Vagina (tissue), 2 donors: ENCODE measurements at regions not wholly inside any gene's neighbourhood (a gene's known extent, or its start where the extent isn't known, plus 50 kb on each side); places are given as distances from the start of the nearest gene placed in this dataset.
A peak's percentile ranks its signal among the peaks of the same experiment; 100 is the strongest.
"Not testable (repeated sequence)": the region's sequence is repeated elsewhere in the genome, so short reads cannot be mapped to it uniquely, and the experiment has no call there.

Source experiments
- DNase-seq, 2 donors: peaks; one replicate each; pipeline ENCODE4 v3.0.0-alpha.2; 2017; ENCODE audit errors: extremely low spot score in 2 of 2
- H3K27ac ChIP-seq: fragments of 200-600 bp; sonication (generic); one replicate; pipeline ENCODE4 v1.5.1; 2019
- H3K27me3 ChIP-seq: fragments of 200-600 bp; sonication (generic); one replicate; pipeline ENCODE4 v1.5.1; 2019
- H3K36me3 ChIP-seq, 2 donors: fragments of 200-600 bp; sonication (generic); one replicate each; pipeline ENCODE4 v1.5.1; 2017 to 2019
- H3K4me1 ChIP-seq: fragments of 200-600 bp; sonication (generic); one replicate; pipeline ENCODE4 v1.5.1; 2019
- H3K4me3 ChIP-seq, 2 donors: fragments of 200-600 bp; sonication (generic); 1 replicate in 1 of 2; 2 replicates in 1 of 2; pipeline ENCODE4 v1.5.1; 2016 to 2019
- H3K9me3 ChIP-seq: fragments of 200-600 bp; sonication (generic); one replicate; pipeline ENCODE4 v1.5.1; 2019
- POLR2A ChIP-seq, 2 donors: fragments of 450-650 bp; IDR thresholded peaks; one replicate each; pipeline ENCODE4 v1.6.1; 2017; ENCODE audit warnings: antibody characterized with exemption in 2 of 2, mild to moderate bottlenecking in 2 of 2, moderate library complexity in 2 of 2
- POLR2AphosphoS5 ChIP-seq, 2 donors: sonication (generic); formaldehyde crosslinking; IDR thresholded peaks; one replicate each; pipeline ENCODE4 v1.9.0; 2017; ENCODE audit warnings: antibody characterized with exemption in 2 of 2, mild to moderate bottlenecking in 2 of 2, low read depth in 1 of 2; ENCODE audit not compliant: insufficient read depth in 1 of 2
- intact Hi-C: fragments of 100-400 bp; cut with DNase I; formaldehyde crosslinking; loops from one replicate; pipeline ENCODE4 v1.15.1; 2023
- TF ChIP-seq, protein P1 (sequence below), 3 experiments: fragments of 450-650 bp in 2 of 3; fragments of 200-600 bp in 1 of 3; sonication (generic) in 1 of 3; IDR thresholded peaks; one replicate each; pipeline ENCODE4 v1.5.1; 2017 to 2019; ENCODE audit warnings: antibody characterized with exemption in 3 of 3, mild to moderate bottlenecking in 2 of 3, moderate library complexity in 2 of 3

DNA sequence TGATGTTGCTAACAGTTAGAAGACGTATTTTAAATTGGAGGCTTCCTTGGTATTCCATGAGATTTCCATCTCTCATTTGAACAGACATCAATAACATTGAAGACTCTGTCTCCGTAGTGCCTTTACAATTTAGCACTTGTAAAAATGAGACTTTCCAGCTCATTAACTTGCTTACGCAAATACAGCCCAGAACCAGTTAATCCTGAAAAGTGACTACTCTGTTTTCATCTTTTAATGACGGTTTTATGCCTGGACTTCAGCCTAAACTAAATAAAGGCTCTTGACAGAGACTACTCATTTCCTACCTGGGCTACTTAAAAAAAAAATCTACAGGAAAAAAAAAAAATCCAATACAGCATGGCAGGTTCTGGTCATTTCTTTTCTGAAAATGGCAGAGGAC lies 148.6 kb downstream of the LRATD1 start:
- no peaks in the 10 kb centered on the region for H3K4me1 ChIP-seq
- H3K27ac ChIP-seq, result no peak overlapping the region
- H3K4me3 ChIP-seq, result no peak overlapping the region
- intact Hi-C loops, result no loop called here
- no peaks in the 10 kb centered on the region for H3K27me3 ChIP-seq
- no peaks in the 10 kb centered on the region for H3K9me3 ChIP-seq
- no peak for DNase-seq
- peak in 1 of 2 donors; percentile 70 for TF ChIP-seq POLR2AphosphoS5 (IDR thresholded peaks at IDR 0.05; ENCODE audit: insufficient read depth in 1 of 2, low read depth in 1 of 2)
- TF ChIP-seq POLR2A (IDR thresholded peaks at IDR 0.05), result no peak
- H3K36me3 ChIP-seq, result no peaks in the 10 kb centered on the region

GRCh38 chr2:14788814-14789213 lies 156.3 kb downstream of the LRATD1 start:
- DNase-seq, H3K27ac ChIP-seq, H3K27me3 ChIP-seq, H3K9me3 ChIP-seq, H3K4me1 ChIP-seq, H3K36me3 ChIP-seq, H3K4me3 ChIP-seq, intact Hi-C loops: not testable (repeated sequence)

GRCh38 chr2:14790041-14790640 lies 157.6 kb downstream of the LRATD1 start:
- Histone ChIP-seq H3K36me3 (no peaks in the 10 kb centered on the region), H3K27ac (no peak overlapping the region), H3K27me3 (no peaks in the 10 kb centered on the region), H3K4me1 (no peaks in the 10 kb centered on the region), H3K4me3 (no peak overlapping the region), H3K9me3 (no peaks in the 10 kb centered on the region)
- no peak for DNase-seq
- intact Hi-C loops, result no loop called here
- TF ChIP-seq POLR2AphosphoS5 (IDR thresholded peaks at IDR 0.05; ENCODE audit: insufficient read depth in 1 of 2, low read depth in 1 of 2) (no peak), POLR2A (IDR thresholded peaks at IDR 0.05) (no peak)
- TF ChIP-seq, protein P1, sequence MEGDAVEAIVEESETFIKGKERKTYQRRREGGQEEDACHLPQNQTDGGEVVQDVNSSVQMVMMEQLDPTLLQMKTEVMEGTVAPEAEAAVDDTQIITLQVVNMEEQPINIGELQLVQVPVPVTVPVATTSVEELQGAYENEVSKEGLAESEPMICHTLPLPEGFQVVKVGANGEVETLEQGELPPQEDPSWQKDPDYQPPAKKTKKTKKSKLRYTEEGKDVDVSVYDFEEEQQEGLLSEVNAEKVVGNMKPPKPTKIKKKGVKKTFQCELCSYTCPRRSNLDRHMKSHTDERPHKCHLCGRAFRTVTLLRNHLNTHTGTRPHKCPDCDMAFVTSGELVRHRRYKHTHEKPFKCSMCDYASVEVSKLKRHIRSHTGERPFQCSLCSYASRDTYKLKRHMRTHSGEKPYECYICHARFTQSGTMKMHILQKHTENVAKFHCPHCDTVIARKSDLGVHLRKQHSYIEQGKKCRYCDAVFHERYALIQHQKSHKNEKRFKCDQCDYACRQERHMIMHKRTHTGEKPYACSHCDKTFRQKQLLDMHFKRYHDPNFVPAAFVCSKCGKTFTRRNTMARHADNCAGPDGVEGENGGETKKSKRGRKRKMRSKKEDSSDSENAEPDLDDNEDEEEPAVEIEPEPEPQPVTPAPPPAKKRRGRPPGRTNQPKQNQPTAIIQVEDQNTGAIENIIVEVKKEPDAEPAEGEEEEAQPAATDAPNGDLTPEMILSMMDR (IDR thresholded peaks at IDR 0.05), result no peak

DNA sequence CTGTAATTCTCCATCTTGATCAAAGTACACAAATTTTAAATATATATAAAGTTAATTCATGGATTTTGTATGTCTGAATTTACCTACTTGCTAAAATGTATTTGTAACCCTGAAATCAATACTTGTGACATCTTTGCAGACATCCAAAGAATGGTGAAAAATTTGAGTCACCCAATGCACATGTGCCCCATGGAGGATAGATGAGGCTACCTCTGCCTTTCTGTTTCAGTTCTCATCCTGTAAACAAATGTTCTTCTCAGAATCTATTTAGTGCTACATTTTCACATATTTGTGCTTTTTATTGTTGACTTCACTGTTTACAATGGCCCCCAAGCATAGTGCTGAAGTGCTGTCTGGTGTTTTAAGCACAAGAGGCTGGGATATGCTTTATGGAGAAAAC lies 171.5 kb downstream of the LRATD1 start:
- no peaks in the 10 kb centered on the region for H3K36me3 ChIP-seq
- intact Hi-C loops, result no loop called here
- DNase-seq, result no peak
- H3K9me3 ChIP-seq, result no peaks in the 10 kb centered on the region
- TF ChIP-seq, protein P1 (IDR thresholded peaks at IDR 0.05), result no peak
- no peak for TF ChIP-seq POLR2A (IDR thresholded peaks at IDR 0.05)
- TF ChIP-seq POLR2AphosphoS5 (IDR thresholded peaks at IDR 0.05; ENCODE audit: insufficient read depth in 1 of 2, low read depth in 1 of 2), result no peak
- H3K4me3 ChIP-seq, result no peak overlapping the region
- no peaks in the 10 kb centered on the region for H3K4me1 ChIP-seq
- no peak overlapping the region for H3K27ac ChIP-seq
- H3K27me3 ChIP-seq, result no peaks in the 10 kb centered on the region

DNA sequence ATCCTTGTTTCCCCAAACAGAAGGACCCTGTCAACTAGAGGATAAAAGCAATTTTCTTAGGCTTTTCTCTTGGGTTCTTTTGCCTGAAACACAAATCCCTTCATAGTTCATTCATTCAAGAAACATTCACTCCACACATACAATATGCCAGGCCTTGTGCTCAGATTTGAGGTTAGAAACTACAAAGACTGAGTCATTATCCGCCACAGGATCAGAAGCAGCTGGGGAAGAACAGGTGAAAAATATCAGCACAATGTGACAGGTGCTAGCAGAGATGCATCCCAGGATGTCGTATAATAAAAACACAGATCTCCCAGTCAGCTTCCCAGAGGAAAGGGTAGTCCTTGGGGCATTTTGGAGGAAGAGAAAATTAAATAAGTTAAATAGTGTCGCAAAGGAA lies 172.4 kb downstream of the LRATD1 start:
- TF ChIP-seq POLR2A (IDR thresholded peaks at IDR 0.05) (no peak), POLR2AphosphoS5 (IDR thresholded peaks at IDR 0.05; ENCODE audit: insufficient read depth in 1 of 2, low read depth in 1 of 2) (no peak)
- TF ChIP-seq, protein P1 (IDR thresholded peaks at IDR 0.05), result no peak
- Histone ChIP-seq H3K27ac (no peak overlapping the region), H3K4me1 (no peaks in the 10 kb centered on the region), H3K9me3 (no peaks in the 10 kb centered on the region), H3K4me3 (no peak overlapping the region), H3K27me3 (no peaks in the 10 kb centered on the region), H3K36me3 (no peaks in the 10 kb centered on the region)
- DNase-seq, result no peak
- intact Hi-C loops, result no loop called here

DNA sequence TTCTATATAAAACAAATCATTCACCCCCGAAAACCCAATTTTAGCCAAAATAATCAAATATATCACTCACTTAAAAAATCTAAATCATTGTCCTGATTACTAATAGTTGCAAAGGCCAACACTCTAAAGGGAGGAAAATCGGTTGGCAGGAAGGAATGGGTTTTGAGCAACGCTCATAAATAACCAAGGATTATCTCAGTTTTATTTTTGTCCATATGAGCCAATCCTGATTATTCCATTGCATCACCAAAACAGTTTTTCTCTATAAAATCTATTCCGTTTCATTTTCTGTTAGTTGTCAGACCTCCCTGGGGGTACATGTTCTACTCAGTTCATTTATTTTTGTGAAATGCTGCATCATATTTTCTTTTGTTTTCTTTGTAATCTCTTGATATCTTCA lies 174.1 kb downstream of the LRATD1 start:
- DNase-seq, result no peak
- no peaks in the 10 kb centered on the region for H3K4me1 ChIP-seq
- no peak overlapping the region for H3K27ac ChIP-seq
- H3K36me3 ChIP-seq, result no peaks in the 10 kb centered on the region
- no peaks in the 10 kb centered on the region for H3K27me3 ChIP-seq
- H3K9me3 ChIP-seq, result no peaks in the 10 kb centered on the region
- no peak overlapping the region for H3K4me3 ChIP-seq
- TF ChIP-seq, protein P1 (IDR thresholded peaks at IDR 0.05), result no peak
- TF ChIP-seq POLR2AphosphoS5 (IDR thresholded peaks at IDR 0.05; ENCODE audit: insufficient read depth in 1 of 2, low read depth in 1 of 2), result no peak
- TF ChIP-seq POLR2A (IDR thresholded peaks at IDR 0.05), result no peak
- intact Hi-C loops, result no loop called here
